ENCODE measurements at regions not wholly inside any gene's neighbourhood (a gene's known extent, or its start where the extent isn't known, plus 50 kb on each side); places are given as distances from the start of the nearest gene placed in this dataset.
A peak's percentile ranks its signal among the peaks of the same experiment; 100 is the strongest.

GRCh38 chr1:69128204-69128603 is 439.5 kb upstream of the LRRC7 start:
- ATAC-seq (no peak), DNase-seq (no peak)
- no peaks in the 10 kb centered on the region for H3K27me3 ChIP-seq
- no peaks in the 10 kb centered on the region for H3K9me3 ChIP-seq
- peak overlapping the region in 1 of 12 donors; percentile 16 for H3K4me3 ChIP-seq
- 41 to 50% (median 44%) methylated on average over 4 of the region's 4 CpGs for WGBS, 4 donors
- H3K27ac ChIP-seq, result no peak overlapping the region
- TF ChIP-seq POLR2A (IDR thresholded peaks at IDR 0.05), result no peak
- TF ChIP-seq CTCF (IDR thresholded peaks at IDR 0.05), result no peak
- H3K36me3 ChIP-seq, result no peaks in the 10 kb centered on the region
- H3K4me1 ChIP-seq, result no peaks in the 10 kb centered on the region
- intact Hi-C loops (cut with DNase I), result no loop called here

- TF ChIP-seq CTCF (IDR thresholded peaks at IDR 0.05) (no peak), POLR2A (IDR thresholded peaks at IDR 0.05) (no peak)
- Histone ChIP-seq H3K36me3 (no peaks in the 10 kb centered on the region), H3K27me3 (no peaks in the 10 kb centered on the region), H3K9me3 (no peaks in the 10 kb centered on the region), H3K27ac (no peak overlapping the region), H3K4me3 (no peak overlapping the region), H3K4me1 (no peaks in the 10 kb centered on the region)
- intact Hi-C loops (cut with DNase I), result no loop called here
- no peak for DNase-seq
- no peak for ATAC-seq
- 70 to 78% (median 73%) methylated on average over 4 of the region's 4 CpGs for WGBS, 4 donors
These were observed 438.2 kb upstream of the LRRC7 start for GRCh38 chr1:69129538-69129937.

- Histone ChIP-seq H3K27me3 (no peaks in the 10 kb centered on the region), H3K36me3 (no peaks in the 10 kb centered on the region), H3K4me3 (no peak overlapping the region), H3K4me1 (no peaks in the 10 kb centered on the region), H3K27ac (no peak overlapping the region), H3K9me3 (peaks cover 0 to 19% (median 4%) of the 10 kb centered on the region in 12 donors)
- intact Hi-C loops (cut with DNase I), result no loop called here
- DNase-seq, result no peak
- no peak for TF ChIP-seq POLR2A (IDR thresholded peaks at IDR 0.05)
- no peak for TF ChIP-seq CTCF (IDR thresholded peaks at IDR 0.05)
- WGBS, 4 donors, result 50 to 69% (median 57%) methylated on average over 1 of the region's 1 CpG
- no peak for ATAC-seq
These were observed 429.6 kb upstream of the LRRC7 start for GRCh38 chr1:69138172-69138571.

- DNase-seq (no peak), ATAC-seq (no peak)
These were observed 428.7 kb upstream of the LRRC7 start for GRCh38 chr1:69139007-69139406.

More at GRCh38 chr1:69139007-69139406, 428.7 kb upstream of the LRRC7 start:
- H3K27me3 ChIP-seq, result no peaks in the 10 kb centered on the region
- H3K36me3 ChIP-seq, result no peaks in the 10 kb centered on the region
- H3K27ac ChIP-seq, result no peak overlapping the region
- H3K4me3 ChIP-seq, result no peak overlapping the region
- TF ChIP-seq CTCF (IDR thresholded peaks at IDR 0.05), result no peak
- TF ChIP-seq POLR2A (IDR thresholded peaks at IDR 0.05), result no peak
- intact Hi-C loops (cut with DNase I), result no loop called here
- WGBS, 4 donors, result 62 to 74% (median 72%) methylated on average over 4 of the region's 4 CpGs
- H3K9me3 ChIP-seq, result peaks cover 0 to 19% (median 4%) of the 10 kb centered on the region in 12 donors
- no peaks in the 10 kb centered on the region for H3K4me1 ChIP-seq
